ENCODE measurements at regions not wholly inside any gene's neighbourhood (a gene's known extent, or its start where the extent isn't known, plus 50 kb on each side); places are given as distances from the start of the nearest gene placed in this dataset.

DNA sequence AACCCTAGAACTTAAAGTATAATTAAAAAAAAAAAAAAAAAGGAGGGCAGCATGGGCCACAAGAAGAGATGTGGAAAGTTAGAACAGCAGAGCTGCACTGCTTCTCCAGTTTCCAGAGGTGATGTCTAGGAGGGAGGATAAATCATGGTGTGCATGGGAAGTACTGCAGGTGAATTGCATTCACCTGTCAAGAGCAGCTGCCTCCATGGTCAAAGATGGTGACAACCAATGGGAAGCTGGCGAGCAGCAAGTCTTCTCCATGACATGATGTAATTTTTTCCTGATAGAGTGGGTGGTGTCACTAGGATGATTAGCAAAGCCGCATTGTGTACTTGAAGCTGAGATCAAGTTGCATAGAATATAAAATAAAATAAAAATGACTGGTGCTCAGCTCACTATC, 95.6 kb upstream of the HS3ST4 start:
- TF ChIP-seq, protein P1, sequence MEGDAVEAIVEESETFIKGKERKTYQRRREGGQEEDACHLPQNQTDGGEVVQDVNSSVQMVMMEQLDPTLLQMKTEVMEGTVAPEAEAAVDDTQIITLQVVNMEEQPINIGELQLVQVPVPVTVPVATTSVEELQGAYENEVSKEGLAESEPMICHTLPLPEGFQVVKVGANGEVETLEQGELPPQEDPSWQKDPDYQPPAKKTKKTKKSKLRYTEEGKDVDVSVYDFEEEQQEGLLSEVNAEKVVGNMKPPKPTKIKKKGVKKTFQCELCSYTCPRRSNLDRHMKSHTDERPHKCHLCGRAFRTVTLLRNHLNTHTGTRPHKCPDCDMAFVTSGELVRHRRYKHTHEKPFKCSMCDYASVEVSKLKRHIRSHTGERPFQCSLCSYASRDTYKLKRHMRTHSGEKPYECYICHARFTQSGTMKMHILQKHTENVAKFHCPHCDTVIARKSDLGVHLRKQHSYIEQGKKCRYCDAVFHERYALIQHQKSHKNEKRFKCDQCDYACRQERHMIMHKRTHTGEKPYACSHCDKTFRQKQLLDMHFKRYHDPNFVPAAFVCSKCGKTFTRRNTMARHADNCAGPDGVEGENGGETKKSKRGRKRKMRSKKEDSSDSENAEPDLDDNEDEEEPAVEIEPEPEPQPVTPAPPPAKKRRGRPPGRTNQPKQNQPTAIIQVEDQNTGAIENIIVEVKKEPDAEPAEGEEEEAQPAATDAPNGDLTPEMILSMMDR (IDR thresholded peaks at IDR 0.05): no peak
- no peak for TF ChIP-seq POLR2A (IDR thresholded peaks at IDR 0.05)
- no peak for TF ChIP-seq POLR2AphosphoS5 (IDR thresholded peaks at IDR 0.05)
